Liver (tissue), 3 donors: ENCODE measurements at regions not wholly inside any gene's neighbourhood (a gene's known extent, or its start where the extent isn't known, plus 50 kb on each side); places are given as distances from the start of the nearest gene placed in this dataset.

Experiments used
- CTCF ChIP-seq: fragments of 150-350 bp; IDR thresholded peaks from 2 replicates; pipeline ENCODE4 v1.5.1; 2017; ENCODE audit warnings: improper control_type of control experiment, low read depth, low read length; ENCODE audit not compliant: missing input control
- FOXA2 ChIP-seq: IDR thresholded peaks from 2 replicates; pipeline ENCODE4 v1.6.1; 2016; ENCODE audit warnings: antibody characterized with exemption
- GABPA ChIP-seq, 2 donors: IDR thresholded peaks in 1 of 2; conservative IDR thresholded peaks in 1 of 2; 2 replicates each; pipeline ENCODE4 v1.6.1; 2016; ENCODE audit warnings: antibody characterized with exemption in 2 of 2, mild to moderate bottlenecking in 1 of 2, moderate library complexity in 1 of 2
- JUND ChIP-seq, 2 donors: IDR thresholded peaks; 2 replicates each; pipeline ENCODE4 v1.6.1; 2016; ENCODE audit warnings: antibody characterized with exemption in 2 of 2
- MAX ChIP-seq: IDR thresholded peaks from 2 replicates; pipeline ENCODE4 v1.6.1; 2016; ENCODE audit warnings: antibody characterized with exemption
- NR2F2 ChIP-seq: IDR thresholded peaks from 2 replicates; pipeline ENCODE4 v1.6.1; 2016; ENCODE audit warnings: antibody characterized with exemption
- RAD21 ChIP-seq, 2 donors: IDR thresholded peaks; 2 replicates each; pipeline ENCODE4 v1.6.1; 2016; ENCODE audit warnings: antibody characterized with exemption in 2 of 2, mild to moderate bottlenecking in 2 of 2
- ZBTB33 ChIP-seq: IDR thresholded peaks from 2 replicates; pipeline ENCODE4 v1.6.1; 2016; ENCODE audit warnings: antibody characterized with exemption
- donor health status: healthy.
- donor health status: healthy.

- no peak for TF ChIP-seq CTCF
- TF ChIP-seq MAX: no peak
- no peak for TF ChIP-seq JUND (IDR thresholded peaks at IDR 0.05)
- no peak for TF ChIP-seq NR2F2
- TF ChIP-seq RAD21 (IDR thresholded peaks at IDR 0.05): no peak
- TF ChIP-seq ZBTB33: no peak
- TF ChIP-seq FOXA2: no peak
- TF ChIP-seq GABPA (IDR thresholded peaks at IDR 0.05 in 1 of 2, conservative IDR thresholded peaks at IDR 0.05 in 1 of 2): no peak
Measured at GRCh38 chr9:24828687-24829086, 283.0 kb upstream of the IZUMO3 start.
